HuH-7 (cell line): ENCODE measurements at regions not wholly inside any gene's neighbourhood (a gene's known extent, or its start where the extent isn't known, plus 50 kb on each side); places are given as distances from the start of the nearest gene placed in this dataset.

Experiments used
- DNase-seq: peaks from one replicate; pipeline ENCODE4 v3.0.0; 2011; ENCODE audit warnings: low spot score

GRCh38 chrX:39809331-39809730, 288.4 kb downstream of the BCOR start:
- DNase-seq = no peak

GRCh38 chrX:39810901-39811300, 286.9 kb downstream of the BCOR start:
- DNase-seq = no peak

- no peak for DNase-seq
These were observed 286.4 kb downstream of the BCOR start for GRCh38 chrX:39811376-39811775.

- DNase-seq = no peak
These were observed 284.0 kb downstream of the BCOR start for GRCh38 chrX:39813631-39814277.

- no peak for DNase-seq
These were observed 283.4 kb downstream of the BCOR start for GRCh38 chrX:39814391-39814790.

GRCh38 chrX:39815631-39816030, 282.1 kb downstream of the BCOR start:
- DNase-seq = no peak

- DNase-seq = no peak
These were observed 280.7 kb downstream of the BCOR start for GRCh38 chrX:39816871-39817731.

- no peak for DNase-seq
These were observed 279.8 kb downstream of the BCOR start for GRCh38 chrX:39817754-39818470.

- DNase-seq = no peak
These were observed 279.0 kb downstream of the BCOR start for GRCh38 chrX:39818750-39819149.

- no peak for DNase-seq
These were observed 277.6 kb downstream of the BCOR start for GRCh38 chrX:39819921-39820849.

- DNase-seq = no peak
These were observed 276.6 kb downstream of the BCOR start for GRCh38 chrX:39820938-39821708.

- DNase-seq = no peak
These were observed 276.1 kb downstream of the BCOR start for GRCh38 chrX:39821709-39822095.

- no peak for DNase-seq
These were observed 275.5 kb downstream of the BCOR start for GRCh38 chrX:39822133-39822748.

- DNase-seq = no peak
These were observed 274.3 kb downstream of the BCOR start for GRCh38 chrX:39823424-39823823.

GRCh38 chrX:39823854-39824253, 273.9 kb downstream of the BCOR start:
- no peak for DNase-seq

- DNase-seq = no peak
These were observed 270.8 kb downstream of the BCOR start for GRCh38 chrX:39826813-39827543.

GRCh38 chrX:39827951-39828350, 269.8 kb downstream of the BCOR start:
- DNase-seq = no peak

GRCh38 chrX:39828971-39829370, 268.8 kb downstream of the BCOR start:
- DNase-seq = no peak

- no peak for DNase-seq
These were observed 267.8 kb downstream of the BCOR start for GRCh38 chrX:39829965-39830364.

- DNase-seq = no peak
These were observed 267.3 kb downstream of the BCOR start for GRCh38 chrX:39830414-39830813.
